Fibroblast of the conjunctiva (primary cell): ENCODE measurements at regions not wholly inside any gene's neighbourhood (a gene's known extent, or its start where the extent isn't known, plus 50 kb on each side); places are given as distances from the start of the nearest gene placed in this dataset.
"Not testable (repeated sequence)": the region's sequence is repeated elsewhere in the genome, so short reads cannot be mapped to it uniquely, and the experiment has no call there.

ENCODE experiments used
- DNase-seq: peaks from one replicate; pipeline ENCODE4 v3.0.0-alpha.2; 2010; ENCODE audit warnings: low read depth

DNA sequence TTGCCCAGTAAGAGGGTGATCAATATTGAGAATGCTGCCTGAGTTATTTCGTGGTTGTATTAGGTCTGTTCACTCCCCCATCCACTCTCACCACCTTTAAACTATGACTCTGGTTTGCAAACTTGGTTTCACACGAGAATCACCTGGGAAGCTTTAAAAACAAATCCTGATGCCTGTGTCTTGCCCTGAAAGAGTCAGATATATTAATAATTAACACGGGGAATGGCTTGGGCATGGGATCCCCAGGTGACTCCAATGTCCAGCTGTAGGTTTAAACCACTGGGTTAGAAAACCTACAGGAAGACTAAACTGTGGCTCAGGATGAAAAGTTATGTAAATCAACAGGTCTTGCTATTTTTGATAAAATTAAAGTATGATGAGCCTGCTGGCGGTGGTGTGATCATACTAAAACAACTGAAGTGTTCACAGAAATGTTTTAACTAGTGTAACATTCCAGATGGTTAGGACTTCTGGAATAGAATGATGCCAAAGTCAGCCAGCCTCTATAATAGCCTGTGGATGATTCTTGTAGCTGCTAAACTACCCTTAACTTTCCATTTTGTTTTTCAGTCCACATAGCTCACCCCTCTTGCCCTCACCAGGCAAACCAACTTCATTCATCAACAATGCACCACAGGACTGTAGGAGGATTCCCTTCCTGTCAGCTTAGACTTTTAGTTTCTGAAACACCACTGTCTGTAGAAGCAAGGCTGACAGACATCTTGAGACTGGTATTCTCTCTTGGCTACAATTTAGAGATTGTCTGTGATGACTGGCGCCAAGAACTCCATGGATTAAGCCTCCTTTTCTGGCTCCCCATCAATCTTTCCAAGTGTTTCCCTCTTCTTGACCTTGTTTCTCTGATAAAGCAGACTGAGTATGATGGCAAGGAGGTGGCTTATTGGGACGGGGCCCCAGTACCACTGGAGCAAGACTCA, 119.1 kb upstream of the ADAMTS9 start:
- no peak for DNase-seq

DNA sequence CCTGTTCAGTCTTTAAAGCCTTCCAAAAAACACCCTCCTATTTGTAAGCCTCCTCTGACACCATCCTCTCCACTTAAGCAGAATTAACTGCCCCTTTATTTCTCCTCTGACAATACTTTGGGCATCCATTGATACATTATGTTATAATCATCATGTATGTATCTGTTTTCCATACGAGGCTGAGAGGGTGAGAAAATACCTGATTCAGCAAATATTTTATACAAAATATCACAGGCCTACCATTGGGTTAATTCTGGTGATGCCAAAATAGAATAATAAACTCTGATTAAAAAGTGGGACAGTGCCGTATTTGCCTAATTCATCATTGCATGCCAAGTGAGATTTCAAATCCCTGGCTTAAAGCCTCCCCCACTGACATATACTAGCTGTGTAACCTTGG, 118.2 kb upstream of the ADAMTS9 start:
- no peak for DNase-seq

DNA sequence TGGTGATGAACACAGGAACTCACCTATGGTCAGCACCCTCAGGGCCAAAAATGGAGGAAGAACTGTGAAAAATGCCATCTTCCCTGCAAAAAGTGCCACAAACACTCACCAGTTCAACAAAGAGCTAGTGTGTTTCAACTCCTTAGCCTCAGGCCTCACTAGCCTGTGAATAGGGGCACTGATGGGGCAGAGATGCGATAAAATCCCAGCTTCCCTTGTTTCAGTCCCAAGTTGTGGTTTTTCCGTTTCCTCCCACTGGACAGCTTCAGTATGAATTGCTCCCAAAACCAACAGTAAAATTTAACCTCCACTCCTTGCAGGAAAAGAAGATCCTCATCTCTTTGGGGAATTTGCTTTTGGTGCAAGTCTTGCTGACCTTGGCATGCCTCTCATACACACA, 117.4 kb upstream of the ADAMTS9 start:
- no peak for DNase-seq

GRCh38 chr3:64803469-64803868, 115.7 kb upstream of the ADAMTS9 start:
- no peak for DNase-seq

DNA sequence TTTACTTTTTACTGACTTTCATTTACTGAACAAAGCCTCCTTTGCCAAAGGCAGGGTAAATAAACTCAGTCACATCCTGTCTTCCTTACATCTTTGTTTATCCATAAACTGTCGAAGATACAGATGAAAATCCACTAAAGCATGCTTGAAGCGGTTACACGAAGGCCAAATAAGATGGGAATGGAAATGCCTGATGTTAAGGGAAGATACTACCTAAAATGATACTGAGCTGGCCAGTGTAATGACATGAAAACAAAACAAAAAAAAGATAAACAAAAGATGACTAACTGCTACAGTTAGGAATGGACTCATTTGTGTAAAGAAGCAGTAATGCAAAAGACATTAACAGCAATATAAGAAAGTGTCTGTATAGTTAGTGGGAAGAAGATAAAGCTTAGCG, 114.7 kb upstream of the ADAMTS9 start:
- no peak for DNase-seq

DNA sequence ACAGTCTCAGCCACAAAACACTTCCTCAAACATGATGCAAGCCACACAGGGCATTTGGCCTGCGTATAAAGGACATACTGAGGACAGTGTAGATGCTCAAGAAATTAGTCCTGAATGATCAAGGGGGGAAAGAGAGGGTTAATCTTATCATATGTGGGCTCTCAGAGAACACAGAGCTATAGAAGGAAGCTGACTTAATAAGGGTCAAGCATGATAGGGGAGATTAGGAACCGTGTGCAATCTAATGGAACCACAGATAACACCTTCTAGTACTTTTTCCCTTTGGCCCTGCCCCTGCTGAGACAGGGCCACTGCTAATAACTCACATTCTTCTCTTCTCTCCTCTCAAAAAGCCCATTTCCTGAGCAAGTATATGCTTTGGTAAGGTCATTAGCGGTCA, 114.1 kb upstream of the ADAMTS9 start:
- DNase-seq: no peak

DNA sequence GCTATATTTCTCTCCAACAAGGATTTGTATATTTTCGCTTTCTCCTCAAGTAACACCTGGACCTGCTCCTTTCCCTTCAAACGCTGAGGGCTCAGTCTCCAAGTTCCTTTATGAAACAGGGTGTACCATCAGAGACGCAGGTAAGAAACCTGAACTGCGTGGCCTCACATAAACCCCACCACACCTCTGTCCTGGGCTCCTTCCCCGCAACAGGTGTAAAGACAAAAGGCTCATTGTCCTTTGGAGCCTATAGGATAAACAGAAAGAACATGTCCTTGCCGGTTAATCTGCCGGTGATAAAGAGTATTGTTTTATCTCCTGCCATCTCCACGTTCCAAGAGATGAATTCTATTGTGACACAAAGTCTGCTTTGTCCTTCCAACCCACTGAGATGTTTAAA, 111.8 kb upstream of the ADAMTS9 start:
- DNase-seq: no peak

DNA sequence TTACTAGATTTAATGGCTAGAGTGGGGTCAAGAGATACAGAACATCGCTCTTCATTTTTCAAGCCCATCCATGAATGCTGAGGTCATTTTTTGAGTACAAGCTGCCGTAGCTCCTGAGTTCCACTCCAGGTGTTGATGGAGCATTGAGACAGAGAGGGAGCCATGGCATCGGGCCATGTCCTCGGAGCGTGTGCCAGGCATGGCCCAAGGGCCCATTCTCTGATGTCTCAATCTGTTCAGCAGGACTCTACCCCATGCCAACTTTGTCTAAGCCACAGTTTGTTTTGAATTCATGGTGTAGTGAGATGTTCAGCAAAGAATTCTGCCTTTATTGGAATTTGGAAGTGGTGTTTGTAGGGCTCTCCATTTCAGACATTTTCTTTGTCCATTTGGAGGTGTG, 110.5 kb upstream of the ADAMTS9 start:
- no peak for DNase-seq

DNA sequence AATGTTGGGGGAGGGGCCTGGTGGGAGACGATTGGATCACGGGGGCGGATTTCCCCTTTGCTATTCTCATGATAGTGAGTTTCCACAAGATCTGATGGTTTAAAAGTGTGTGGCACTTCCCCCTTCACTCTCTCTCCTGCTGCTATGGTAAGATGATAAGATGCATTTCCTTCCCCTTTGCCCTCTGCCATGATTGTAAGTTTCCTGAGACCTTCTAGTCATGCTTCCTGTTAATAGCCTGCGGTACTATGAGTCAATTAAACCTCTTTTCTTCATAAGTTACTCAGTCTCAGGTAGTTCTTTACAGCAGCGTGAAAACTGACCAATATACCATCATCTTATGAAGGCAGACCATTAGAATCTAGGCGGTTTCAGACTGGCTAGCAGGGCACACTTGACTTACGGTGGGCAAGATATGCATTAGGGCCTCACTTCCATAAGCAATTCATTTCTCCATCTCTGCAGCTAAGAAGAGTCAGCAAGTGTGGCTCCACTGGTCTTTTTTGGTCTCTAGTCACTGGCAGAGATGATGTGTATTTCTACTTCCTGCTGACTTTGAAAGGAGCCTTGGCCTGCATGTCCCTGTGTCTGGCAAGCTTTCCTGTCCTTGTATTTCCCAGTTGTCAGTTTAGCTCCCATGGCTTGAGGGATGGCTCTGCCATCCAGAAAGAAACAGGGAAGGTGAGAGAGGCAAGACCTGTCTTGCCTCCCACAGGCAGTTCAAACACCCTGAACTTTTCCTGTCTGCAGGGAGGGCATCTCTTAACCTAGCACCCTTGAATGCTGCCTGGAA, 109.0 kb upstream of the ADAMTS9 start:
- no peak for DNase-seq

DNA sequence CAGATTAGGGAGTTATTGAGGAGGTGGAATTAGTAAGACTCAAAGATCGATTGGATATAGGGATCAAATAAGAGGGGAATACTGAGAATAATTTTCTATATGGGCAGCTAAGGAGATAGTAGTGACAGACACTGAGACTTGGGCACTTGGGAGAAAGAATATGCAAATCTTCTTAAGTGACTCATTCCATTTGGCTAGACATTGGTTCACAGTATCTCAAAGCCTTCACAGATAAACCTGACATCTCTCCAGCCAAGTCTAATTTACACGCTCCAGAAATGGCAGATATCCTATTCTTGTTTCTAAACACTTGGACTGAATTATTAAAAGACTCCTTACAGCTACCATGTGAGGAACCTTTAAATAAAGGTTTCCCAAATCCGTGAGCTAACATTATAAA, 104.6 kb upstream of the ADAMTS9 start:
- DNase-seq: no peak

DNA sequence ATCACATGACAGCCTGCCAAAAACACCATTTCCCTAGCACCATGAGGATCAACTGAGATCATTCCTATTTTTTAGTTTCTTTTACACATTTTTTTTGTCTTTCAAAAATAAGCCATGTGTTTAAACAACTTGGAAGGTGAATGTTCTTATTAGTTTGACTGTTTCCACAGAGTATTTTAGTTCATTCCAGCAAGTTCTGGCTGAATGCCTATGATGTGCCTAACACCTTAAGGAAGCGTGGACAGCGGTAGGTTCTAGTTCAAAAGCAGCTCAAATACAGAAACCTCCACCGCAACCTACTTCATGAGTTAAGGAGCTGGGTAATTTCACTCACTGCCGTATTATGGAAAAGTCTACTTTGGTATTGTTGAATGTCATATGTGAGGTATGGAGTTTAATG, 101.3 kb upstream of the ADAMTS9 start:
- no peak for DNase-seq

DNA sequence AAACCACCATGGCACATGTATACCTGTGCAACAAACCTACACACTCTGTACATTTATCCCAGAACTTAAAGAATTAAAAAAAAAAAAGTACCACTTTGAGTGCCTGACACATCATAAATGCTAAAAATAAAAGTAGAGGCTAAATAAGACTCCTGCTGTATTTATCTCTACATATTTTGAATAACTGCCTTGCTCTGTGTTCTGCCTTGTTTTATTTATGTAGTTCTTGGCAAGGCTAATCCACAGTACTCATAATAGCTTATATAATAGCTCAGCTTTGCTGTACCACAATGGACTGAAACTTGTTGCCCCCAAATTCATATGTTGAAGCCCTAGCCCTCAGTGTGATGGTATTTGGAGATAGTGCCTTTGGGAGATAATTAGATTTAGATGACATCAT, 95.4 kb upstream of the ADAMTS9 start:
- no peak for DNase-seq

- DNase-seq: not testable (repeated sequence)
These were observed 93.1 kb upstream of the ADAMTS9 start for GRCh38 chr3:64780923-64781322.

- no peak for DNase-seq
These were observed 85.3 kb upstream of the ADAMTS9 start for GRCh38 chr3:64773137-64773536.

DNA sequence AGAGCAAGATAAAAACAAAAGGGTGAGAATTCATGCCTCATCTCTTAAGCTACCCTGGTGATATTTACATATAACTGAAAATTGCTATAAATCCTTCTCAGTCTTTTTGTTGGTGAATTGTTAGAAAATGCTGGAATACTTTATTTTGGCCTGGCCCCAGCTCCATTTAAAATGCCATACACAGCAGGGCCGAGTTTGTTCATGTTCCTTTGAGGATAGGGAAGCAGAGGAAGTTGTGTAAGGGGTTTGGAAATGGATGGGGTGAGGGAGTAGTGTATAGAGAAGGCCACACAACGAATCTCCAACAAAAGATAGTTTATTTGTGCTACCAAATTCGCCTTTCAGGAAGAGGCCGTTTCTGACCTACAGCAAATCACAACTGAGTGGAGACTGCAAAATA, 78.6 kb upstream of the ADAMTS9 start:
- no peak for DNase-seq

DNA sequence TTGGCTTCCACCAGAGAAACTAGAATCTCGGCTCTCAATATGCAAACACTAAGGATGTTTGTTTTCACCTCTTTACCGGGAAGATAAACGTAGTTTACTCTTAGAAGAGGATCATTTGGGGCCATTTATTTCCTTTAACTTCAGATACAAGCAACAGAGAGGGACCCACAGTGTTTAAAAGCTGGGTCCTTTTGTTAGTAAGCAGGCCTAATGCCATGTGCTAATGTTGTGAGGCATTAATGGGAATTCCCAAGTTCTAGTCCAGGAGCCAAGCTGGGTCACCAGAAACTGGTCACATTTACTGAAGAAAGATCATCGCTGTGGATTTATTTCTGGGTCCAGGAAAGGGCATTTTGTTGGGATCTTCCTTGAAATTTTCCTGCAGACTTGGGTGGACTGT, 78.1 kb upstream of the ADAMTS9 start:
- no peak for DNase-seq

- no peak for DNase-seq
These were observed 76.7 kb upstream of the ADAMTS9 start for GRCh38 chr3:64764386-64764929.

- DNase-seq: no peak
These were observed 76.2 kb upstream of the ADAMTS9 start for GRCh38 chr3:64763980-64764379.

GRCh38 chr3:64761729-64762128, 73.9 kb upstream of the ADAMTS9 start:
- no peak for DNase-seq

DNA sequence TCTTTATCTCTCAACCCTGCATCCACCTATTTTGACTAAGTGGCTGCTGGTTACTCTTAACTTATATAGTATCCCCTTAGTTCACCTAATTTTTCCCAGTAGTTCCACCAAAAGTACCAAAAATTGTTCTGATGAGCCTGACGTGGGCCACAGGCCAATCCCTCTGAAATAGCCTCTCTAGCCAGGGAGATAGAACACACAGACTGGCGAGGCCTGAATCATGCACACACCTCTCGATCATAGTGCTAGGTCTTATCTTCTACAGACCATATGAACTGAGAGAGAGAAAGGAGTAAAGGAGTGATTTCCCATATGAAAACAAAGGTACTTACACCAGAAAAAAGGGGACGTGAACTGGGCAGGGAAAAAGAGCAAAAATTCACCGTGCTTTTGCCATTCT, 72.5 kb upstream of the ADAMTS9 start:
- no peak for DNase-seq

GRCh38 chr3:64759811-64760210, 72.0 kb upstream of the ADAMTS9 start:
- DNase-seq: no peak

GRCh38 chr3:64756398-64756986, 68.7 kb upstream of the ADAMTS9 start:
- no peak for DNase-seq
